HCT116 (cell line): ENCODE measurements at regions not wholly inside any gene's neighbourhood (a gene's known extent, or its start where the extent isn't known, plus 50 kb on each side); places are given as distances from the start of the nearest gene placed in this dataset.

Source experiments
- ATAC-seq: fragments of 200-7000 bp; cut with Tn5 transposase; 2 replicates; pipeline ENCODE4 v1.9.1; 2020; ENCODE audit warnings: mild to moderate bottlenecking, moderate library complexity
- BruUV-seq: library from RNA; stranded (reverse); fragments of 400-500 nt; replicated peaks from 2 replicates; lab custom pipeline; 2021; lab: Mats Ljungman, UMichigan
- CTCF ChIA-PET: fragments of 300-600 bp; sonication (Branson Sonifier 250); formaldehyde crosslinking; loops from one replicate; lab custom pipeline; 2021; ENCODE audit warnings: antibody characterized with exemption; lab: Charles Lee
- POLR2A ChIA-PET: fragments of 300-600, 350-600 bp; sonication (Branson Sonifier 250); formaldehyde crosslinking; loops from one replicate; lab custom pipeline; 2021; ENCODE audit warnings: antibody characterized with exemption; lab: Charles Lee
- RAD21 ChIA-PET, 2 experiments: fragments of 300-600 bp; sonication (Branson Sonifier 250); formaldehyde crosslinking; loops; one replicate each; lab custom pipeline; 2023; ENCODE audit warnings: low total read pairs in 2 of 2; ENCODE audit not compliant: uncharacterized antibody in 2 of 2, unreplicated experiment in 2 of 2, low non-redundant PET in 1 of 2; lab: Charles Lee
- DNase-seq: peaks from one replicate; pipeline ENCODE4 v3.0.0-alpha.2; 2010; ENCODE audit warnings: low read depth, low spot score
- H2AFZ ChIP-seq: fragments of 200-600 bp; shearing (Covaris generic), sonication (generic); 2 replicates; pipeline ENCODE4 v1.6.1; 2017; ENCODE audit warnings: low read depth, mixed run types, mixed read lengths, antibody characterized with exemption, low read length; ENCODE audit not compliant: poor library complexity, severe bottlenecking
- H3K27ac ChIP-seq: 2 replicates; pipeline ENCODE4 v1.5.1; 2012; ENCODE audit warnings: low read depth, low read length
- H3K27me3 ChIP-seq: fragments of 200-600 bp; sonication (generic); 2 replicates; pipeline ENCODE4 v1.6.1; 2016; ENCODE audit warnings: mixed run types, low read length, mixed read lengths; ENCODE audit not compliant: insufficient read depth
- H3K36me3 ChIP-seq, 2 experiments: fragments of 200-500 bp in 1 of 2; fragments of 200-600 bp in 1 of 2; sonication (Bioruptor generic) in 1 of 2; sonication (generic) in 1 of 2; 2 replicates each; pipeline versions ENCODE4 v1.5.1 to v1.6.1; 2014 to 2016; ENCODE audit warnings: low read length in 2 of 2, inconsistent platforms in 1 of 2, mixed read lengths in 1 of 2, mixed run types in 1 of 2; ENCODE audit not compliant: insufficient read depth in 2 of 2, control insufficient read depth in 1 of 2
- H3K4me1 ChIP-seq, 2 experiments: fragments of 200-600 bp in 1 of 2; sonication (generic) in 1 of 2; 2 replicates each; pipeline versions ENCODE4 v1.5.1 to v1.6.1; 2012 to 2017; ENCODE audit warnings: low read length in 2 of 2, inconsistent platforms in 1 of 2, mild to moderate bottlenecking in 1 of 2, mixed read lengths in 1 of 2, mixed run types in 1 of 2, moderate library complexity in 1 of 2; ENCODE audit not compliant: insufficient read depth in 2 of 2, control insufficient read depth in 1 of 2
- H3K4me2 ChIP-seq: fragments of 200-600 bp; sonication (generic); 2 replicates; pipeline ENCODE4 v1.6.1; 2017; ENCODE audit warnings: mixed run types, low read length, mixed read lengths
- H3K4me3 ChIP-seq, 2 experiments: fragments of 200-600 bp in 1 of 2; sonication (generic) in 1 of 2; replicated peaks in 1 of 2; 2 replicates each; pipeline ENCODE4 v1.5.1; 2011 to 2016; ENCODE audit warnings: low read length in 2 of 2, control low read depth in 1 of 2, low read depth in 1 of 2, mild to moderate bottlenecking in 1 of 2, mixed read lengths in 1 of 2, mixed run types in 1 of 2
- H3K79me2 ChIP-seq: fragments of 200-600 bp; sonication (generic); 2 replicates; pipeline ENCODE4 v1.6.1; 2017; ENCODE audit warnings: mild to moderate bottlenecking, mixed run types, low read length, moderate library complexity, mixed read lengths; ENCODE audit not compliant: insufficient read depth
- H3K9ac ChIP-seq: fragments of 200-600 bp; sonication (generic); 2 replicates; pipeline ENCODE4 v1.6.1; 2016; ENCODE audit warnings: low read length, mixed read lengths
- H3K9me2 ChIP-seq: fragments of 200-600 bp; sonication (generic), shearing (Covaris generic); 2 replicates; pipeline ENCODE4 v1.6.1; 2017; ENCODE audit warnings: mixed run types, mild to moderate bottlenecking, moderate library complexity; ENCODE audit not compliant: insufficient read depth
- H3K9me3 ChIP-seq, 2 experiments: fragments of 200-500 bp in 1 of 2; fragments of 200-600 bp in 1 of 2; sonication (Bioruptor generic) in 1 of 2; sonication (generic) in 1 of 2; 2 replicates each; pipeline ENCODE4 v1.6.1; 2014 to 2017; ENCODE audit warnings: low read length in 2 of 2, mixed read lengths in 2 of 2, inconsistent platforms in 1 of 2, low read depth in 1 of 2, mild to moderate bottlenecking in 1 of 2, mixed run types in 1 of 2, moderate library complexity in 1 of 2; ENCODE audit not compliant: control insufficient read depth in 1 of 2, insufficient read depth in 1 of 2
- H4K20me1 ChIP-seq: fragments of 200-600 bp; sonication (generic), shearing (Covaris generic); 2 replicates; pipeline ENCODE4 v1.6.1; 2017; ENCODE audit warnings: mixed run types, mild to moderate bottlenecking, moderate library complexity; ENCODE audit not compliant: insufficient read depth
- CBX3 ChIP-seq: IDR thresholded peaks from 2 replicates; pipeline ENCODE4 v1.6.1; 2012; ENCODE audit warnings: low read depth
- CEBPB ChIP-seq: IDR thresholded peaks from 2 replicates; pipeline ENCODE4 v1.6.1; 2012; ENCODE audit warnings: low read depth
- CTCF ChIP-seq, 3 experiments: fragments of 200-600 bp in 1 of 3; sonication (generic) in 1 of 3; IDR thresholded peaks in 2 of 3; conservative IDR thresholded peaks in 1 of 3; 2 replicates each; pipeline ENCODE4 v1.5.1; 2012 to 2017; ENCODE audit warnings: low read depth in 2 of 3, low read length in 2 of 3, antibody characterized with exemption in 1 of 3, borderline replicate concordance in 1 of 3, control low read depth in 1 of 3, mild to moderate bottlenecking in 1 of 3, mixed read lengths in 1 of 3, mixed run types in 1 of 3, moderate library complexity in 1 of 3; ENCODE audit not compliant: insufficient read depth in 1 of 3
- EGR1 ChIP-seq: IDR thresholded peaks from 2 replicates; pipeline ENCODE4 v1.6.1; 2012; ENCODE audit warnings: low read depth
- ELF1 ChIP-seq: IDR thresholded peaks from 2 replicates; pipeline ENCODE4 v1.6.1; 2012; ENCODE audit warnings: low read depth, borderline replicate concordance
- EZH2 ChIP-seq: fragments of 200-600 bp; sonication (generic); IDR thresholded peaks from 2 replicates; pipeline ENCODE4 v1.6.1; 2017; ENCODE audit warnings: antibody characterized with exemption, mixed run types
- EZH2phosphoT487 ChIP-seq: fragments of 200-600 bp; IDR thresholded peaks from 2 replicates; pipeline ENCODE4 v1.6.1; 2018; ENCODE audit warnings: antibody characterized with exemption, borderline replicate concordance
- FOSL1 ChIP-seq: IDR thresholded peaks from 2 replicates; pipeline ENCODE4 v1.6.1; 2012; ENCODE audit warnings: low read depth
- JUND ChIP-seq: IDR thresholded peaks from 2 replicates; pipeline ENCODE4 v1.6.1; 2012
- POLR2AphosphoS5 ChIP-seq: IDR thresholded peaks from 2 replicates; pipeline ENCODE4 v1.6.1; 2011; ENCODE audit warnings: mild to moderate bottlenecking, low read depth, low read length, moderate library complexity
- SIN3A ChIP-seq: IDR thresholded peaks from 2 replicates; pipeline ENCODE4 v1.6.1; 2012; ENCODE audit warnings: low read depth
- SP1 ChIP-seq: IDR thresholded peaks from 2 replicates; pipeline ENCODE4 v1.6.1; 2012; ENCODE audit warnings: low read depth
- SRF ChIP-seq: IDR thresholded peaks from 2 replicates; pipeline ENCODE4 v1.6.1; 2012; ENCODE audit warnings: low read depth
- ZFX ChIP-seq: fragments of 450-650 bp; IDR thresholded peaks from 2 replicates; pipeline ENCODE4 v1.6.1; 2017
- ZNF274 ChIP-seq: fragments of 200-500 bp; sonication (Bioruptor generic); IDR thresholded peaks from 2 replicates; pipeline ENCODE4 v1.6.1; 2014; ENCODE audit warnings: mild to moderate bottlenecking, low read depth, low read length, inconsistent platforms
- intact Hi-C: fragments of 100-400 bp; cut with micrococcal nuclease; formaldehyde crosslinking; loops from 2 replicates; pipeline ENCODE4 v1.10.0; 2022
- TF ChIP-seq, protein P1 (sequence below): IDR thresholded peaks from 2 replicates; pipeline ENCODE4 v1.6.1; 2012
- TF ChIP-seq, protein P2 (sequence below): IDR thresholded peaks from 2 replicates; pipeline ENCODE4 v1.6.1; 2012

GRCh38 chr9:81871695-81872094, 56.5 kb upstream of the SPATA31D4 start:
- DNase-seq (no peak), ATAC-seq (no peak)
- Histone ChIP-seq H3K4me2 (peak overlapping the region; percentile 13; the same call in 1 of the 2 replicates), H2AFZ (peak overlapping the region; percentile 23), H4K20me1 (no peaks in the 10 kb centered on the region), H3K9me3 (no peaks in the 10 kb centered on the region), H3K9ac (no peak overlapping the region), H3K27me3 (no peaks in the 10 kb centered on the region), H3K36me3 (no peaks in the 10 kb centered on the region), H3K4me1 (peaks cover 0 to 7% of the 10 kb centered on the region in 2 experiments; a peak in 2 of 4 replicates), H3K9me2 (no peaks in the 10 kb centered on the region), H3K79me2 (no peaks in the 10 kb centered on the region), H3K27ac (no peak overlapping the region), H3K4me3 (no peak overlapping the region)
- TF ChIP-seq, protein P1, sequence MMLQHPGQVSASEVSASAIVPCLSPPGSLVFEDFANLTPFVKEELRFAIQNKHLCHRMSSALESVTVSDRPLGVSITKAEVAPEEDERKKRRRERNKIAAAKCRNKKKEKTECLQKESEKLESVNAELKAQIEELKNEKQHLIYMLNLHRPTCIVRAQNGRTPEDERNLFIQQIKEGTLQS, result no peak
- TF ChIP-seq EZH2phosphoT487 (no peak), ELF1 (no peak), SRF (no peak), ZNF274 (no peak), CEBPB (no peak), ZFX (no peak), FOSL1 (no peak; the same call in 1 of the 2 replicates), SIN3A (no peak), CBX3 (no peak), CTCF (IDR thresholded peaks at IDR 0.05 in 2 of 3, conservative IDR thresholded peaks at IDR 0.05 in 1 of 3; ENCODE audit: borderline replicate concordance in 1 of 3, insufficient read depth in 1 of 3, low read depth in 2 of 3, low read length in 2 of 3) (no peak), EZH2 (no peak), SP1 (no peak), JUND (no peak; the same call in 1 of the 2 replicates), EGR1 (no peak), POLR2AphosphoS5 (no peak)
- TF ChIP-seq, protein P2, sequence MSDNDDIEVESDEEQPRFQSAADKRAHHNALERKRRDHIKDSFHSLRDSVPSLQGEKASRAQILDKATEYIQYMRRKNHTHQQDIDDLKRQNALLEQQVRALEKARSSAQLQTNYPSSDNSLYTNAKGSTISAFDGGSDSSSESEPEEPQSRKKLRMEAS, result no peak
- no TSS peak for BruUV-seq
- ChIA-PET RAD21 (no interaction called here), CTCF (interaction anchor here (1.2 kb wide), 1 partner anchor 24 kb away, joined by 3 read pairs; no protein-coding TSS in a partner anchor), POLR2A (no interaction called here)
- intact Hi-C loops, result no loop called here
